Parathyroid adenoma (tissue), 2 donors: ENCODE measurements at regions not wholly inside any gene's neighbourhood (a gene's known extent, or its start where the extent isn't known, plus 50 kb on each side); places are given as distances from the start of the nearest gene placed in this dataset.
"Not testable (repeated sequence)": the region's sequence is repeated elsewhere in the genome, so short reads cannot be mapped to it uniquely, and the experiment has no call there.

ENCODE experiments used
- H2AFZ ChIP-seq: fragments of 300-600 bp; sonication (generic); one replicate; pipeline ENCODE4 v1.7.0; 2017; ENCODE audit warnings: antibody characterized with exemption, mild to moderate bottlenecking
- H3K27ac ChIP-seq: fragments of 300-600 bp; sonication (generic); one replicate; pipeline ENCODE4 v1.7.0; 2017
- H3K27me3 ChIP-seq: fragments of 300-600 bp; sonication (generic); one replicate; pipeline ENCODE4 v1.7.0; 2017; ENCODE audit warnings: low read length; ENCODE audit not compliant: control insufficient read depth, insufficient read depth
- H3K36me3 ChIP-seq: fragments of 300-600 bp; sonication (generic); one replicate; pipeline ENCODE4 v1.7.0; 2017; ENCODE audit warnings: low read length; ENCODE audit not compliant: control insufficient read depth, insufficient read depth
- H3K4me1 ChIP-seq: fragments of 300-600 bp; sonication (generic); one replicate; pipeline ENCODE4 v1.7.0; 2017; ENCODE audit warnings: control low read depth
- H3K4me2 ChIP-seq: fragments of 300-600 bp; sonication (generic); one replicate; pipeline ENCODE4 v1.7.0; 2017; ENCODE audit warnings: low read length
- H3K4me3 ChIP-seq: fragments of 300-600 bp; sonication (generic); one replicate; pipeline ENCODE4 v1.7.0; 2017; ENCODE audit warnings: low read depth, low read length
- H3K79me2 ChIP-seq: fragments of 300-600 bp; sonication (generic); one replicate; pipeline ENCODE4 v1.7.0; 2017; ENCODE audit warnings: control low read depth
- H3K9ac ChIP-seq: fragments of 300-600 bp; sonication (generic); one replicate; pipeline ENCODE4 v1.7.0; 2017; ENCODE audit warnings: mild to moderate bottlenecking
- H3K9me3 ChIP-seq: fragments of 300-600 bp; sonication (generic); one replicate; pipeline ENCODE4 v1.7.0; 2017; ENCODE audit warnings: low read length; ENCODE audit not compliant: control insufficient read depth
- CTCF ChIP-seq: fragments of 300-600 bp; sonication (generic); IDR thresholded peaks from one replicate; pipeline ENCODE4 v1.7.0; 2017; ENCODE audit warnings: antibody characterized with exemption, mild to moderate bottlenecking
- donor health status: primary hyperparathyroidism.

- H3K4me1 ChIP-seq: no peaks in the 10 kb centered on the region
- no peaks in the 10 kb centered on the region for H3K79me2 ChIP-seq
- no peak overlapping the region for H3K9ac ChIP-seq
- no peak overlapping the region for H2AFZ ChIP-seq
- no peak for TF ChIP-seq CTCF
- no peak overlapping the region for H3K4me3 ChIP-seq
- no peak overlapping the region for H3K27ac ChIP-seq
- no peaks in the 10 kb centered on the region for H3K27me3 ChIP-seq
- H3K4me2 ChIP-seq: no peak overlapping the region
- no peaks in the 10 kb centered on the region for H3K9me3 ChIP-seq
- H3K36me3 ChIP-seq: no peaks in the 10 kb centered on the region
Measured at GRCh38 chr3:147244397-147244796, 161.9 kb downstream of the ZIC4 start.

GRCh38 chr3:147240581-147240980 is 165.8 kb downstream of the ZIC4 start:
- H3K4me3 ChIP-seq: no peak overlapping the region
- no peak for TF ChIP-seq CTCF
- H3K27me3 ChIP-seq: no peaks in the 10 kb centered on the region
- no peaks in the 10 kb centered on the region for H3K4me1 ChIP-seq
- no peak overlapping the region for H3K27ac ChIP-seq
- no peak overlapping the region for H3K4me2 ChIP-seq
- no peak overlapping the region for H2AFZ ChIP-seq
- no peaks in the 10 kb centered on the region for H3K9me3 ChIP-seq
- H3K36me3 ChIP-seq: no peaks in the 10 kb centered on the region
- H3K9ac ChIP-seq: no peak overlapping the region
- H3K79me2 ChIP-seq: no peaks in the 10 kb centered on the region

GRCh38 chr3:147237991-147238390 is 168.4 kb downstream of the ZIC4 start:
- Histone ChIP-seq H3K36me3 (no peaks in the 10 kb centered on the region), H3K79me2 (no peaks in the 10 kb centered on the region), H3K4me1 (no peaks in the 10 kb centered on the region), H3K27ac (no peak overlapping the region), H3K4me3 (no peak overlapping the region), H3K9me3 (no peaks in the 10 kb centered on the region), H3K9ac (no peak overlapping the region), H3K27me3 (no peaks in the 10 kb centered on the region), H2AFZ (no peak overlapping the region), H3K4me2 (no peak overlapping the region)
- TF ChIP-seq CTCF: no peak

GRCh38 chr3:147231980-147232379 is 174.4 kb downstream of the ZIC4 start:
- not testable (repeated sequence) for H3K27me3 ChIP-seq, H2AFZ ChIP-seq, H3K79me2 ChIP-seq, H3K9ac ChIP-seq, H3K4me3 ChIP-seq, H3K4me1 ChIP-seq, H3K27ac ChIP-seq, H3K36me3 ChIP-seq, H3K4me2 ChIP-seq, H3K9me3 ChIP-seq

- H3K4me1 ChIP-seq: no peaks in the 10 kb centered on the region
- H3K36me3 ChIP-seq: no peaks in the 10 kb centered on the region
- no peak overlapping the region for H3K9ac ChIP-seq
- TF ChIP-seq CTCF: no peak
- H2AFZ ChIP-seq: no peak overlapping the region
- H3K27me3 ChIP-seq: no peaks in the 10 kb centered on the region
- no peak overlapping the region for H3K4me2 ChIP-seq
- H3K4me3 ChIP-seq: no peak overlapping the region
- H3K79me2 ChIP-seq: no peaks in the 10 kb centered on the region
- H3K9me3 ChIP-seq: no peaks in the 10 kb centered on the region
- no peak overlapping the region for H3K27ac ChIP-seq
Measured at GRCh38 chr3:147231111-147231510, 175.2 kb downstream of the ZIC4 start.
